HG02981 (cell line): ENCODE measurements at regions not wholly inside any gene's neighbourhood (a gene's known extent, or its start where the extent isn't known, plus 50 kb on each side); places are given as distances from the start of the nearest gene placed in this dataset.

ENCODE experiments used
- ATAC-seq: cut with Tn5 transposase; IDR thresholded peaks from one replicate; pipeline ENCODE4 v1.9.1; 2021; ENCODE audit warnings: mild to moderate bottlenecking, moderate library complexity; ENCODE audit not compliant: unreplicated experiment

DNA sequence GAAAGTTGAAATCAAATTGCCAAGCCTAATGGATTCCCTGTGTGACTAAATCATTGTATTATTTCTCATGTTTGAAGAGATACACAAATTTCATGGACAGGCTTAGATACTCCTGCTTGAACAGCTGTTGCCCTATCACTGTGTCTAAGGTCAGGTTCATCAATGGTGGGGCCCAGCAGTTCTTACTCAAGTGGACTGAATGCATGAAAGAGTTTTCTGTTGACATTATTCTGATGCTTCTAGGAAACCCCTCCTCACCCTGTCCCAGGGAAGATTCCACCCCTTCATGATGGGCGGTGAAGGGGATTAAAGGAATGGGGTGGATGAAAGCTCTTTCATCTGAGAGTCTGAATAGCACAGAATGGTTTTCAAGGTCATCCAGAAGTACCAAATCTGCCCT is 148.8 kb downstream of the INO80D start:
- no peak for ATAC-seq

GRCh38 chr2:205936446-205936845 is 149.5 kb downstream of the INO80D start:
- ATAC-seq = no peak

- no peak for ATAC-seq
Measured at GRCh38 chr2:205934443-205934842, 151.5 kb downstream of the INO80D start.

DNA sequence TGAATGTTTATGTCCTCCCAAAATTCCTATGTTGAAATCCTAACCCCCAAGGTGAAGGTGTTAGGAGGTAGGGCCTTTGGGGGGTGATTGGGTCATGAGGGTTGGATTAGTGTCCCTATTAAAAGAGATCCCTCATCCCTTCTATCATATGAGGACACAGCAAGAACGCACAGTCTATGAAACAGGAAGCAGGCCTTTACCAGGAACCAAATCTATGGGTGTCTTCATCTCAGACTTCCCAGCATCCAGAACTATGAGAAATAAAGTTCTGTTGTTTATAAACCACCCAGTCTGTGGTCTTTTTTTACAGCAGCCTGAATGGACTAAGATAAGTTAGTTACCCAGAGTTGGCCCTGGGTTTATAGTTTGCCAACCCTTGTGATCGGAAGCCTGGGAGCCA is 153.1 kb downstream of the INO80D start:
- no peak for ATAC-seq

DNA sequence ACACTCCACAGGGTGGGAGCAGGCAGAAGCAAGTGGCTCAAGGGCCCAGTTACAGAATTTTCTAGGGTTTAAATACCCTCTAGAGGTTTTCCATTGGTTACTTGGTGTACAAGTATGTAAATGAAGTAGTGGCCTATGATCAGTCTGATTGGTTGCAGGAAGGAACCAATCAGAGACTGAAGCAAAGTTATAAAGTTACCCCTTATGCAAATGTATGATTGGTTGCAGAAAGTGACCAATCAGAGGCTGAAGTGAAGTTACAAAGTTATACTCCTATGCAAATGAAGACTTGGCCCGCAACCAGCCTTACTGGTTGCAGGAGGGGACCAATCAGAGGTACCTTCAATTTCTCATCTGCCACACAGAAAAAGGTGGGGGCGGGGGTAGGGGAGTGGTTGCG is 154.6 kb downstream of the INO80D start:
- no peak for ATAC-seq

- ATAC-seq = no peak
Measured at GRCh38 chr2:205930209-205930608, 155.8 kb downstream of the INO80D start.

GRCh38 chr2:205929246-205929942 is 156.6 kb downstream of the INO80D start:
- no peak for ATAC-seq

DNA sequence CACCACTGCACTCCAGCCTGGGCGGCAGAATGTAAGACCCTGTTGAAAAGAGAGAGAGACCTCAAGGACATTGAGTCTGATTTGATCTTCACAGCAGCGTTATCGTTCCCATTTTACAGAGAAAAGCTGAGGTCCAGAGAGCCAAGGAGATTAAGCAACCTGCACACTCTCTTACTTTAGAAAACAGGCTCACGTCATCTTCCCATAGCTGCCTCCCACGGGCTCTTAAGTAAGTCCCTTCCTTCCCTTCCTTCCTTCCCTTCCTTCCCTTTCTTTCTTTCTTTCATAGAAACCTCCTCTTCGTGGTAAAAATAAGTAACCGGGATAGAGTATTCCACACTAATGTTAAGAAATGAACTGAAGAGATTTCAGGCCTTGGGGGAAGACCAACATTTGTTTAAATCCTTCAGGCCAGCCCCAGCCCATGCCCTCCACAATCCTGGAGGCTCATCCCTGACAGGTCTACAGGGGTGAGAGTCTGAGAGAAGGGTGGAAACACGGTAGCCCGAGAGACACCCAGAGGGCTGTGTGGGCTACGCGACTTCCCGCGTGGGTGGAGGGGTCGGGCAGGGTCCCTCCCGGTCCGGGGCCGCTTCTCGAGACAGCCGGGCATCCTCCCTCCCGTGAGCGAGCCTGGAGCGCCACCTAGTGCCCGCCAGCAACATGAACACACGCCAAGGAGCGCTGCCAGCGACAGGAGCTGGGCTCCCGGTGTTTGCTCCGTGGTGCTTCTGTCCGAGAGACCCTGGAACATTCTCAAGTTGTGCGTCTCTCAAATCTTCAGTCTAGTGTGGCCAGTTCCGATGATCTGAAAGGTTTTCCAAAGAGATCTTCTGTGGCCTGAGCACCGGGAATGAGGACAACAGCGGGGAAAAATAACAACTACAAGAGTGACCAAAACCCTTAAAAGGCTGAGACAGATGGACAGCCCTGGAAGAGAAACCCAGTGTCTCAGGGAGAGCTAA is 160.3 kb downstream of the INO80D start:
- ATAC-seq = peak; percentile 97

DNA sequence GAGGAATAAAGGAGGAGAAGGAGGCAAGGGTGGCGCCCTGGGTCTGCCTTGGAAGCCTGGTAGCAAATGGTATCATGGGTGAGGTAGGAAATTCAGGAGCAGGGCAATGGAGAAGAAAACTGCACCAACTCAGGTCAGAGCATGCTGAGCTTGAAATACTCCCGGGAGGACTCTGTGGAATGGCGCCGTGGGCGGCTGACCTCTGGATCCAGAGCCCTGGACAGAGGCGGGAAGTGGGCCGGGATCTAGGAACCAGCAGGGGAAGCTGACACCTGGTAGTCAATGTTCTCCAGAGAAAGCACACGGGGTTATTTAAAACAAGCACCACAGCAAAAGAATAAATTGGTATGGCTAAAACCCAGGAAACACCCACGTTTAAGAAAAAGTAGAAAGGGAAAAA is 161.3 kb downstream of the INO80D start:
- no peak for ATAC-seq

- no peak for ATAC-seq
Measured at GRCh38 chr2:205915130-205915524, 170.8 kb downstream of the INO80D start.

DNA sequence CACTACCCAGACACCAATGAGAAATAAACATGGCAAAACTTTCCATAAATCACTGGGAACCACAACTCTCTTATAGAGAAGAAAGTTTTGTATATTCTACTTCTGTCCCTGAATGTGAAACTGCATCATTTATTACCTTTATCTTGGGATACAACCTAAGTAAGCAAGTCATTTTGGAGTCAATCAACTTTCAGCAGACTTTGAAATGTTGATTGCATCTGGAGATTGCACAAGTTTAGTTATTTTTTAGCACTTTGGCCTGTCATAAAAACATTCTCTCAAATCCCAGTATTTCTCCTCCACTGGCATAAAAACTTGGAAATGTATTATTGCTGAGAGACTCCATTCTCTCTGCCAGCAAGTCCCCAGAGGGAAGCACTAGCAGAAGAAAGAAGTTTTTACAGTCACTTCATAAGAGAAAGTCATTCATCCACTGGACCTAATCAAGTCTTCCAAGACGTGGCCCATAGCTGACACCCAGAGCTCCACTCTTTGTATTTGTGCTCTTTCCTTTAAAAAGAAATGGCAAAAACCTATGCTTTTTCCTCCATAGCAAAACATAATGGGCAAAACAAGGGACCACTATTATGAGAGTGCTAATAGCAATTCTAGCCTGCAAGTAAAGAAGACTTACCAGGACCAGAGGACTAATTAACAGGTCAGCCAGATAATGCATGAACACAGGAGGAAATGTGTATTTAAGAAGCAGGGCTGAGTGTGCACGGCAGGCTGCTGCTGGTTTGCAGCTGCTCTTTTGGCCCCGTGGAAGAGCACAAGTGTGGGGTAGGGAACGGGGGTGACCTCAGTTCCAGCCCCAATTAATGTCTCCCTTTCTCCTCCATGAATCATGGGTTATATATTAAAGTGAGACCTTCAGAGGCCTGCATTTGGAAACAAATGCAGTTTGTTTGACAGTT is 171.5 kb downstream of the INO80D start:
- no peak for ATAC-seq

DNA sequence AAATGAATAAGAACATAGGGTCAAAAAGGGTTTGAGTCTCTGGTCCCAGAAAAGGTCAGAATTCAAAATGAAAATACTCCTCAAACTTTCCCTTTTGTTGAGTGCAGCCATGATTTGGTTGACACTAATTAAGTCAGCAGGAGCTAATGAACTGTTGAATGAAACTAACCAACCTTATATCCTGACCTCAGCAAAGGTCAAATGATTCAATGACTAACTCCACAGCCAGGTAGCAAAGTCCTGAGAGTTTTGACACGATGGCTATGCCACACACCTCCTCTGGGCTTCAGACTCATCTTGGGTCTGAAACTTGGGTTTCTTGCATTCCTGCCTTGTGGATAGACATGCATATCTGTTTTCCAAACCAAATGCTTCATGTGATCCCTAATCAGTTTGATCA is 172.3 kb downstream of the INO80D start:
- ATAC-seq = no peak

GRCh38 chr2:205911306-205911705 is 174.7 kb downstream of the INO80D start:
- ATAC-seq = no peak

GRCh38 chr2:205909184-205909572 is 176.8 kb downstream of the INO80D start:
- no peak for ATAC-seq

DNA sequence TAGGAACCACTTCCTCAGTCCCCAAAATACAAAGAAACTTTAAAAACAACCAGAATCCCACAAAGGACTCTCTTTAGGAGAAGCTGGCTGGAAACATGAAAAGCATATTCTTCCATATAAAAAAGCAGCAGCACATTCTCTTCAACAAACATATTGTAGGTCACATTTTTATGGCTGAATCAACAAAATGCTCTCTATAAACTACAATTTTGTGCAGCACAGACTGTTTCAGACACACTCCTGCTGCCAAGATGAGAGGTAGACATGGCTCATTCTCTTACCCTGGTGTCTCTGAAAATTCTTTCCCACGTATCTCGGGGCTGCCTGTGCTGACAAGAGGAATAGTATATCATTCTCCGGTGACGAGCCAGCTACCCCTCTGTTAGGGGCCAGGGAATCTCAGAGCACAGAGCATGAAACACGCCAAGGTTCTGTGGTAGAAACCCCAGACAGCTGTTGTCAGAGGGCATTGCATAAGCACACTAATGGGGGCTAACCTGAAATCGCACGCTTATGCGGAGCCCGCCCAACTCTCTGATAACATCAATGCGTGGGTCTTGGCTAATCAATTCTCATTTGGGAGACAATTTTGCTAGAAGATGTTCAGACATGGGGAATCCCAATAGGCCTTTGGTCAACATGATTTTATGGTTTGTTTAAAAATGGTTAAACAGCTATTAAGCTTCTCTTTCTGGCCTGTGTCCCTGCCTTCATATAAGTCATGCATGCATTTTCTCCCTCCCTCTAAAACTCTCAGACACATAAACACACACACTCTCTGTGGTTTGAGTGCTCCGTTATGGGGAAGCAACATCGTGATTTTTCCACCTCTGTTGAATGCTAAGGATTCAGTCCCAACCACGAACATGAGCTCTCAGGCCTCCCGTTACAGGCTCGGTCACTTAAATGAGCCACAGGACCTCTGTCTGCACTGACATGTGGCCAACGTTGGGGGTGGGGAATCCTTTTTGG is 177.5 kb downstream of the INO80D start:
- no peak for ATAC-seq

DNA sequence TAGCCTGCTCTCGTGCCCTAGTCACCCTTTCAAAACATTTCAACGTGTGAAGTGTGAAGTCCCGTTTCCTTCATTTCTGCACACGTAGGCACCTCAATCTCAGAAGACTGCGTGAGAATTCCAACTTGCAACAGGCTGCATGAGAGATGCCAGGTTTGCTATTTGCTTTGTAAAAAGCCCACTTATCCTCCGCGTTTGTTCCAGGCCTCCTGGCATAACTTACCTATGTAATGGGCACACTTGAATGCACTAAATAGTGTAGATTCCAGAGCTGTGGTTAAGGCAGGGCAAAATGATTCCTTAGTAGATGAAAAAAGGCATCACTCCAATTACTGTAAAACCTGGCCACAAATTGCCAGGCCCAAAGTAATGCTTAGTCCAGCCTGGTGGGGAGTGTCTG is 179.6 kb downstream of the INO80D start:
- no peak for ATAC-seq

DNA sequence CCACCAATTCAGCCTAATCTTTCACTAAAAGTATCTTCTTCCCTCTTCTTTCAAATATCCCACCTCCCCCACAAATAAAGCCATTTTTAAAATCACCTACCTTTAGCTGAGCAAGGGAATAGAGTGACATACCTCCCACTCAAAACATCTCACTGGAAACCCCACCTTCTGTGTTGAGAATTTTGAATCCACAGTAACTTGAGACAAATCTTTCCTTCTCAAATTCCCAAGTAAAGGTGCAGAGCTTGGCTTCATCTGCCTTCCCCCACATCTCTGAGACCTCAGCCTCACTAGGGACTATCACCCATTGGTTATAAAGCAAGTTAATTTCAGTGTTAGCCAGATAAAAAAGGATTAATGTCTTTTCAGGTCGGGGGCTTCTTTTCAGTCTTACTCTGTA is 180.4 kb downstream of the INO80D start:
- no peak for ATAC-seq

DNA sequence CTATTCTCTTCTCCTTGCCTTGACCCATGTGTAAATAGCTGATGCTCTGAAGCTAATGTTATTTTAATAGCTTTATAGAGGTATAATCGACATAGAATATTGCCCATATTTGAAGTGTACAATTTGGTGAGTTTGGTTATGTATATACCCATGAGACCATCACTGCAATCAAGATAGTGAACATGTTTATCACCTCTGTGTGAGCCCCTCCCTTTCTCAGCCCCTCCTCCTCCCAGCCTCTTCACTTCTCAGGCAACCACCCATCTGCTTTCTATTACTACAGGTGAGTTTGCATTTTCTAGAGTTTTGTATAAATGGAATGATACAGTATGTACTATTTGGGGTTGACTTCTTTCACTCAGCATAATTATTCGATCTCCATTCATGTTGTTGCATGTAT is 181.1 kb downstream of the INO80D start:
- no peak for ATAC-seq

- ATAC-seq = peak; percentile 85
Measured at GRCh38 chr2:205903549-205904129, 182.3 kb downstream of the INO80D start.

GRCh38 chr2:205902900-205903237 is 183.1 kb downstream of the INO80D start:
- ATAC-seq = no peak
